ENCODE measurements at regions not wholly inside any gene's neighbourhood (a gene's known extent, or its start where the extent isn't known, plus 50 kb on each side); places are given as distances from the start of the nearest gene placed in this dataset.

DNA sequence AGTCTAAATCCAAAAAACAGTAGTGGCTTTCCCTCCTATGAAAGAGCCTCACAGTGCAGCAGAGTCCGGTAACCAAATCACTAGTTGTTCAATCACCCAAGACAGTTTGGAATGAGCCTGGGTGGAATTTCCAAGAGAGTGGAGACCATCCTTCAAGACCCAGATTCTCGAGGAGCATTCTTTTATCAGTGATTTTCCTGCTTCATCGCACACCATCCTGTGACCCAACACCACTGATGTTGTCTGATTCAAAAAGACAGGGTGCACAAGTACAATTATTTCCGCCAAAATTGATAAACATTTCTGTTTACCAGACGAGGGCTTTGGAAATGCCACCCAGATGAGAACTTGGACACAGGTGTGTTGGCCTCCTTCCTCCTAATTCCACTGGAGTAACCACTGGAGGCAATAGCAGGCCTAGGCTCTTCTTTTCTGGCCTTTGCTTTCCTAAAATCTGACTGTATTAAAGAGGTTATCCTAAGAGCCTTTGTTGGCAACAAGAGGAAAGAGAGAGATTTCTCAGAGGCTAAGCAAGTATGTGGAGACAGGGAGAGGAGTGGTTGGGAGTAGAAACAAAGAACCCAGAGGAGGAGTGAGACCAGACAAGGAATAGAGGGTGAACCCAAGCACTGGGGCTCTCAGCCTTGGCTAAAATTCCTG is 56.3 kb upstream of the S1PR3 start:
- no peak for DNase-seq

DNA sequence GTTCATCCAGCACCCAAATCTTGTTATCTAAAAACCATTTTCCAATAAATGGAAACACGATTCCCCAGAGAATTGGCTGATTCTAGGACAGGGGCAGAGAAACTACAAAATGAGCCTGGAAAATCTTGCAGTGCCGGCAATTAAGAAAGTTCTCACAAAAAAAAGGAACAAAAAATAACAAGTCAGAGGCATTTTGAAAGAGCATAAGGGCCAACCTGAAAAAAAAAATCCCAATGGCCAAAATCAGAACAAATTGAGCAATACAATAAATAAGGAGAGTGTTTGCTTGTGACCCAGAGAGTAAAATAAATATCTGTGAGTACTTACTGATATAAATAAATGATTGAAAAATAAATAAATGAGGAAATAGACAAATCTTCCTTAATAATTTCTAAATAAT is 55.1 kb upstream of the S1PR3 start:
- no peak for DNase-seq

GRCh38 chr9:88936668-88937067 is 54.6 kb upstream of the S1PR3 start:
- DNase-seq, result no peak

GRCh38 chr9:88937248-88937647 is 54.0 kb upstream of the S1PR3 start:
- no peak for DNase-seq

DNA sequence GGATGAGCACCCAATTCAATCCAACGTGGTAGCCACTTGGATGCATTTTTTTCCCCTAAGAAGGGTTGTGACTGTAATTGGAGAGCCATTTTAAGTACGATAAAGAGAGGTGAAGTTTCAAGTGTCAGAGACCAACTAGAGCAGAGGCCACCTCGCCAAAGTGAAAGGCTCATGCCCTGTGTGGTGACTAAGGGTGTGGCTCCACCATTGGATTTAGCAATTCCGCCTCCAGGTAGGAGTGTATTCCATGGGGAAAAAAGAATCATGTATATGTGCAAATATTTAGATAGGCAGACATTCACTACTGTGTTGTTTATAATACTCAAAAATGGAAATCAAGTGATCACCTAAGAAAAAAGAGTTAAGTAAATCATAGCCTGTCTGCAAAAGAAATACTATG is 53.1 kb upstream of the S1PR3 start:
- DNase-seq, result no peak
